Karpas-422 (cell line): ENCODE measurements at regions not wholly inside any gene's neighbourhood (a gene's known extent, or its start where the extent isn't known, plus 50 kb on each side); places are given as distances from the start of the nearest gene placed in this dataset.

Experiments used
- DNase-seq: peaks from one replicate; pipeline ENCODE4 v3.0.0-alpha.2; 2015
- H2AFZ ChIP-seq: fragments of 200-600 bp; sonication (generic); 2 replicates; pipeline ENCODE4 v1.6.1; 2014; ENCODE audit warnings: antibody characterized with exemption, low read length, mixed read lengths
- H3K27ac ChIP-seq: fragments of 200-600 bp; sonication (generic); 2 replicates; pipeline ENCODE4 v1.5.1; 2014; ENCODE audit warnings: mild to moderate bottlenecking, low read length, moderate library complexity
- H3K27me3 ChIP-seq: fragments of 200-600 bp; sonication (generic); 2 replicates; pipeline ENCODE4 v1.6.1; 2014; ENCODE audit warnings: low read length, mixed read lengths
- H3K36me3 ChIP-seq: fragments of 200-600 bp; sonication (generic); 2 replicates; pipeline ENCODE4 v1.6.1; 2014; ENCODE audit warnings: low read length, mixed read lengths; ENCODE audit not compliant: insufficient read depth
- H3K4me1 ChIP-seq: fragments of 200-600 bp; sonication (generic); 2 replicates; pipeline ENCODE4 v1.6.1; 2014; ENCODE audit warnings: mild to moderate bottlenecking, low read length, mixed read lengths
- H3K4me2 ChIP-seq: fragments of 200-600 bp; sonication (generic); 2 replicates; pipeline ENCODE4 v1.6.1; 2014; ENCODE audit warnings: low read length, low read depth, mild to moderate bottlenecking; ENCODE audit not compliant: poor library complexity, severe bottlenecking
- H3K4me3 ChIP-seq: fragments of 200-600 bp; sonication (generic); 2 replicates; pipeline ENCODE4 v1.5.1; 2014; ENCODE audit warnings: mild to moderate bottlenecking, antibody characterized with exemption, low read length, mixed read lengths
- H3K79me2 ChIP-seq: fragments of 200-600 bp; sonication (generic); 2 replicates; pipeline ENCODE4 v1.6.1; 2014; ENCODE audit warnings: mild to moderate bottlenecking, low read length, mixed read lengths
- H3K9ac ChIP-seq: fragments of 200-600 bp; sonication (generic); 2 replicates; pipeline ENCODE4 v1.6.0; 2014; ENCODE audit warnings: low read length
- H3K9me2 ChIP-seq: fragments of 200-600 bp; sonication (generic), shearing (Covaris generic); replicated peaks from 2 replicates; pipeline ENCODE4 v1.6.0; 2014; ENCODE audit warnings: mild to moderate bottlenecking, low read length, moderate library complexity; ENCODE audit not compliant: insufficient read depth
- H3K9me3 ChIP-seq: fragments of 300-700, 200-600 bp; sonication (generic); 2 replicates; pipeline ENCODE4 v1.6.1; 2014; ENCODE audit warnings: low read length, mixed read lengths
- H4K20me1 ChIP-seq: fragments of 200-600 bp; sonication (generic); 2 replicates; pipeline ENCODE4 v1.6.1; 2014; ENCODE audit warnings: mild to moderate bottlenecking, antibody characterized with exemption, low read length, low read depth; ENCODE audit not compliant: insufficient read depth

GRCh38 chr13:39985071-39985470 lies 329.6 kb downstream of the COG6 start:
- peaks cover 4% of the 10 kb centered on the region; the same call in 1 of the 2 replicates for H3K27me3 ChIP-seq
- H3K9ac ChIP-seq, result no peak overlapping the region
- no peaks in the 10 kb centered on the region for H3K9me2 ChIP-seq
- H3K9me3 ChIP-seq, result no peaks in the 10 kb centered on the region
- H3K4me2 ChIP-seq, result no peak overlapping the region
- H3K79me2 ChIP-seq, result no peaks in the 10 kb centered on the region
- no peaks in the 10 kb centered on the region for H3K36me3 ChIP-seq
- H3K4me3 ChIP-seq, result no peak overlapping the region
- no peak overlapping the region for H2AFZ ChIP-seq
- H4K20me1 ChIP-seq, result no peaks in the 10 kb centered on the region
- no peak overlapping the region for H3K27ac ChIP-seq
- H3K4me1 ChIP-seq, result no peaks in the 10 kb centered on the region
- DNase-seq, result no peak

DNA sequence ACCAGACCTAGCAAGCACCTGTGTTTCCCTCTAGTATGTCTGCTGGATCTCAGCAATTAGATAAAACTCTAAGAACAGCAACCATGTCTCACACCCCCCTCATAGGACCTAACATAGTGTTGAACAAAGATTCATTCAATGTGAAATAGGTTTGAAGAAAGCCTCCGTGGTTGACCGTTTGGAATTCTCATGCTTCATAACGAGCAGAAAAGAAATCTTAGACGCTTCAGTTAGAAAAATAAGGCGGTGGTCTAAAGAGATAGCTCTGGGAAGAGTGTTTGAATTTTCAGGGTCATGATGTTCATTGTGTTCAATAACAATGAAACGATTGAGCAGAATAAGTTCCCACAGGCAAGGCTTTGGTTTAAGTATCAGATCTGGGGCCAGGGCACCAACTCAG lies 332.9 kb downstream of the COG6 start:
- H3K27me3 ChIP-seq, result peaks cover 4% of the 10 kb centered on the region; the same call in 1 of the 2 replicates
- no peak overlapping the region for H3K9ac ChIP-seq
- no peaks in the 10 kb centered on the region for H3K79me2 ChIP-seq
- H3K4me2 ChIP-seq, result no peak overlapping the region
- H2AFZ ChIP-seq, result no peak overlapping the region
- no peaks in the 10 kb centered on the region for H3K9me2 ChIP-seq
- no peak overlapping the region for H3K27ac ChIP-seq
- no peaks in the 10 kb centered on the region for H3K4me1 ChIP-seq
- no peaks in the 10 kb centered on the region for H4K20me1 ChIP-seq
- H3K4me3 ChIP-seq, result no peak overlapping the region
- no peak for DNase-seq
- H3K9me3 ChIP-seq, result no peaks in the 10 kb centered on the region
- no peaks in the 10 kb centered on the region for H3K36me3 ChIP-seq

DNA sequence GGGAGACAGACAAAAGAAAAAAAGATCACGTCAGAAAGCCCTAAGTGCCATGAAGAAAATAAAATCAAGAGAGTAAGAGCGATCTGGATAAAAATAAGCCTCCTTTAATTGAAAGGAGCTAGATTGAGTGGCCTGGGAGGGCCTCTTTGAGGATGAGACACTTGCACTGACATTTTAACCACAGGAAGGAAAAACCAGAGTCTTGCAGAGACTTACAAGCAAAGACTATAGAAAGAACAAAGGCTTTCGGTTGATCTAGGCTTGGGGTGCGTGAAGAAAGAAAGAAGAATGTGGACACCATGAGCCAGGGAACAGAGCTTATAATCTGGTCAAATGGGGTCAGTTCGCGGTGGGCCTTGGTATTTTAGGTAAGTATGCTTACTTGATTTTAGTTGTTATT lies 342.7 kb downstream of the COG6 start:
- Histone ChIP-seq H4K20me1 (no peaks in the 10 kb centered on the region), H3K27ac (no peak overlapping the region), H3K4me1 (no peaks in the 10 kb centered on the region), H3K4me3 (no peak overlapping the region), H3K79me2 (no peaks in the 10 kb centered on the region), H3K9me2 (no peaks in the 10 kb centered on the region), H3K27me3 (no peaks in the 10 kb centered on the region), H2AFZ (no peak overlapping the region), H3K9me3 (no peaks in the 10 kb centered on the region), H3K36me3 (no peaks in the 10 kb centered on the region), H3K4me2 (no peak overlapping the region), H3K9ac (no peak overlapping the region)
- DNase-seq, result no peak

DNA sequence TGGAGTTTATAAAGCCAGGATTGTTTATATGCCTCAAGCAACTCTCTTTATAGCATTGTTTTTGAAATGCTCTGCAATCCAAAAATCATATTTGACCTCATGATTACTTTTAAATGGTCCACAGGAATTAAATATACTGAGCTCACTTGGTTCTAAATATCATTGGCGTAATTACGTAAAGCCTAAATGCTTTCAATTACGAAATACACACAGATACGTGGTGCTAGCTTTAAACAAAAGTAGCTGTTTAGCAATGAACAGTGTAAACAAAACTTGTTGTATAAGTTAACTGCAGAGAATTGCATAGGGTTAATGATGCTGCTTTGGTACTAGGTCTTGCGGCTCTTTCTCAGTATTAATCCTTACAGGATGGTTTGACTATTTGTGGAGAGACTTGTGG lies 346.6 kb downstream of the COG6 start:
- H3K79me2 ChIP-seq, result no peaks in the 10 kb centered on the region
- no peak overlapping the region for H2AFZ ChIP-seq
- H3K9me3 ChIP-seq, result no peaks in the 10 kb centered on the region

DNA sequence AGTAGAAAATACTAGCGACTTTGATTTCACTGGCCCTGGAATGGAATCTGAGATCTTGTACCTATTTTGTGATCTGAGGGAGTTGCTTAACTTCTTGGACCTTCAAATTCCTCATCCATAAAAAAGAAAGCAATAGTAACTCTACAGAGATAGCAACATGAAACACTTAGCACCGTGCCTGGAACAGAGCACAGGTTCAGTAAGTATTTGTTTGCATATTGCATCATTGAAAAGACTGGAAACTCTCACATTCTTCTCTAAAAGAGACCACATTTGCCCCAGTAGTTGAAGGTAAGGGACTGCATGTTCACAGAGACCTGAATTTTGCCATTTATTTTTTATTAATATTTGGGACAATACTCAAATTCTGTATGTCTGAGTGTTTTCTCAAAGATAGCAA lies 358.1 kb downstream of the COG6 start:
- DNase-seq, result peak; percentile 21

More for the DNA sequence above, 346.6 kb downstream of the COG6 start:
- no peaks in the 10 kb centered on the region for H3K27me3 ChIP-seq
- H3K9me2 ChIP-seq, result no peaks in the 10 kb centered on the region
- no peak overlapping the region for H3K4me3 ChIP-seq
- H3K9ac ChIP-seq, result no peak overlapping the region
- H3K27ac ChIP-seq, result no peak overlapping the region
- no peak for DNase-seq
- H3K36me3 ChIP-seq, result no peaks in the 10 kb centered on the region
- H4K20me1 ChIP-seq, result no peaks in the 10 kb centered on the region
- H3K4me1 ChIP-seq, result no peaks in the 10 kb centered on the region
- H3K4me2 ChIP-seq, result no peak overlapping the region

GRCh38 chr13:40016953-40017660 lies 361.6 kb downstream of the COG6 start:
- no peaks in the 10 kb centered on the region for H3K36me3 ChIP-seq
- H3K27ac ChIP-seq, result no peak overlapping the region
- no peaks in the 10 kb centered on the region for H3K27me3 ChIP-seq
- H3K4me3 ChIP-seq, result no peak overlapping the region
- no peaks in the 10 kb centered on the region for H3K9me3 ChIP-seq
- no peaks in the 10 kb centered on the region for H3K9me2 ChIP-seq
- H3K9ac ChIP-seq, result no peak overlapping the region
- H3K79me2 ChIP-seq, result no peaks in the 10 kb centered on the region
- no peak for DNase-seq
- H4K20me1 ChIP-seq, result no peaks in the 10 kb centered on the region
- H2AFZ ChIP-seq, result no peak overlapping the region
- no peaks in the 10 kb centered on the region for H3K4me1 ChIP-seq
- no peak overlapping the region for H3K4me2 ChIP-seq

More for the DNA sequence above, 358.1 kb downstream of the COG6 start:
- Histone ChIP-seq H3K9ac (no peak overlapping the region), H3K4me1 (no peaks in the 10 kb centered on the region), H3K4me2 (no peak overlapping the region), H3K9me3 (no peaks in the 10 kb centered on the region), H3K27me3 (no peaks in the 10 kb centered on the region), H3K4me3 (no peak overlapping the region), H4K20me1 (no peaks in the 10 kb centered on the region), H3K79me2 (no peaks in the 10 kb centered on the region), H2AFZ (no peak overlapping the region), H3K9me2 (no peaks in the 10 kb centered on the region), H3K36me3 (no peaks in the 10 kb centered on the region), H3K27ac (no peak overlapping the region)

DNA sequence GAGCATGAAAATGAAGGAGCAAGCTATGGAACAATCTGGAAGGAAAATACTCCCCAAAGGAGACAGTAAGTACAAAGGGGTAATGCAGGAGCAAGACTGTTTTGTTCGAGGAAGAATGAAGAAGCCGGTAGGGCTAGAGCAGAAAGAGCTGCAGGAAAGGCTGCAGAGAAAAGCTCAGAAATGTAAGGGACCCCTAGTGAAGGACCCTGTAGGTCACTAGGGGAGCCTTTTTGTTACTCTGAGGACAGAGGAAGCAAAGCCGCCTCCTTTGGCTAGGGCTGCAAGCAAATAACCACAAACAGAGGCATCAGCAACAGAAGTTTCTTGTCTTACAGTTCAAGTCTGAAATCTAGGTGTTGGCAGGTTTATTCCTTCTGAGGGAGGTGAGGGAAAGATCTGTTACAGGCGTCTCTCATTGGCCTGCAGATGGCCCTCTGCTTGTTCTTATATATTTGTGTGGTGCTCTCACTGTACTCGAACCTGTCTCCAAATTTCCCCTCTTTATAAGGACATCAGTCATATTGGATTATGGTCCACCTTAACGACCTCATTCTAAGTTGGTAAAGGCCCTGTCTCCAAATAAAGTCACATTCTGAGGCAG lies 362.3 kb downstream of the COG6 start:
- Histone ChIP-seq H3K4me2 (no peak overlapping the region), H3K9me2 (no peaks in the 10 kb centered on the region), H3K4me1 (no peaks in the 10 kb centered on the region), H3K36me3 (no peaks in the 10 kb centered on the region), H3K27ac (no peak overlapping the region), H3K79me2 (no peaks in the 10 kb centered on the region), H2AFZ (no peak overlapping the region), H3K27me3 (no peaks in the 10 kb centered on the region), H4K20me1 (no peaks in the 10 kb centered on the region), H3K9me3 (no peaks in the 10 kb centered on the region), H3K4me3 (no peak overlapping the region), H3K9ac (no peak overlapping the region)
- DNase-seq, result no peak

DNA sequence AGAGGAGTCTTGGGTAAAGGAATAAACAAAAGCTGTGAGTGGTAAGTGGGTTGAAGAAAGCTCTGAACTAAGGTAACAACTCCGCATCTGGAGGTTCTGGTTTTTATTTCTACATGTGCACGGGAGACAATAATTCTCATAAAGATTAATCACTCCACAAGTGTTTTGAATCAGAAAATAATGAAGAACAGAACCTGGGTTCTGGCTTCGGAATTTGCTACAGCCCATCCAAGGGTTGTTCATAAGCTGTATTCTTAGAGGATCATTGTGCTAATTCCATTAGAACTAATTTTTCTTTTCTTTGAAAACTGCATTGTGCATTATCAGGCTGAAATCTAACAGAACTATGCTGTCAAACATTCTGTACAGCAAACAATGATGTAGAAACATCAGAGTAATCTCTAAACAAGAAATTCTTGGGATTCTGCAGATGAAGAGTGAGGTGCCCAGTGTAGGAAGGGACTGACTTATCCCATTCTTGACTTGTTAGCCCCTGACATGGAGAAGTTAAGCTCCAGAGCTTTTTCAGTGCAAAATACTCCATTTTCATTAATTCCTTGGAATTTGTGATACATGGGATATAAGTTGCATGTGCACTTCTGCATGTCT lies 368.2 kb downstream of the COG6 start:
- no peaks in the 10 kb centered on the region for H3K79me2 ChIP-seq
- no peak overlapping the region for H2AFZ ChIP-seq
- H3K27ac ChIP-seq, result no peak overlapping the region
- no peaks in the 10 kb centered on the region for H3K36me3 ChIP-seq
- no peak overlapping the region for H3K4me3 ChIP-seq
- no peaks in the 10 kb centered on the region for H3K9me3 ChIP-seq
- H3K9ac ChIP-seq, result no peak overlapping the region
- no peak for DNase-seq
- H4K20me1 ChIP-seq, result no peaks in the 10 kb centered on the region
- H3K9me2 ChIP-seq, result no peaks in the 10 kb centered on the region
- no peaks in the 10 kb centered on the region for H3K27me3 ChIP-seq
- H3K4me2 ChIP-seq, result no peak overlapping the region
- peaks cover 11% of the 10 kb centered on the region for H3K4me1 ChIP-seq
